Stimulated activated CD4-positive, alpha-beta T cell treated with anti-CD3 and anti-CD28 coated beads, Interleukin-1b, Interleukin-23, amount 100 ng/mL, for 1 hour (primary cell): ENCODE measurements at regions not wholly inside any gene's neighbourhood (a gene's known extent, or its start where the extent isn't known, plus 50 kb on each side); places are given as distances from the start of the nearest gene placed in this dataset.
"Not testable (repeated sequence)": the region's sequence is repeated elsewhere in the genome, so short reads cannot be mapped to it uniquely, and the experiment has no call there.

Source experiments
- DNase-seq, 2 donors: peaks; one replicate each; pipeline ENCODE4 v3.0.0-alpha.2; 2020; ENCODE audit warnings: low read depth in 2 of 2

DNA sequence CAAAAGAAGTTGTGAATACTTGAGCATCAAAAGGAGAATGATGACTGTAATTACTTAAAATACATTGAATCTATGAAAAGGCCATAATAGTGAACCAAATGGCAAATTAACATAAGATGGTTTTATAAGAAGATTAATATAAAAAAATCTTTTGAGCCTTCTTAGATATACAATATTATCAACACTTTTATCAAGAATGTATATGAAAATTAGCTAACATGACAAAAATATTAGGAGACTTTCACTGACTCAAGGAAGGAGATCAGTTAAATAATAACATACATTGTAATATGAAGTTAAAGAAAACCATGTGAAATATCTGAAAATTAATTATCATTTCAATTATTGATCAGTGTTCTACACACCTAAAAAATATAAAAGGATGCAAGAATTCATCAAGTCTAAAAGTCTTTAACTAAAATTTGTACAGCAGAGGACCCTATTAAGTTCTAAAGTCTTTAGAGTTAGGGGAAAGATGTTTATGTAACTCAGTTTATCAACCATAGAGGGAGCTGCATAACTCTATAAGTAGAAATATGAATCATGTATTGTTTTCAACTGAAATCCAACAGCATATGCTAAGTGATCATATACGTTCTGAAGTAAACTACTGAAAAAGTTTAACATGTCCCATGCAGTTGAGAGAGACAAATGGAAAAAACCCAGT is 756.1 kb upstream of the MIR17HG start:
- DNase-seq = no peak

DNA sequence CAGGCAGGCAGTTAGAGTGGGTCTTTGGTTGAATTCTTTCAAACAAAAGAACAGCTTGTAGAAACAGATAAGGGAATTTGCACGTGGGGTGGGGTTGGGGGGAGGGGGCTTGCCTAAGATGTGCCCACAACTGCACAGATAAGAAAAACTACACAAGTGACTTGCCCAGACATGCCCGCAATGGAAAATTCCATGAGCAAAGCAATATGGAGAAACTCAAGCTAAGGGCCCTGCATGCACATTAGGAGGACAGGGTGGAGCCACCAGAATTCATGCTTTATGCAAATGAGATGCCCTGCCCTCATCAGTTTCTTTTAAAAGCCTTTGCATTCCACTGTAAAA is 755.6 kb upstream of the MIR17HG start:
- no peak for DNase-seq

DNA sequence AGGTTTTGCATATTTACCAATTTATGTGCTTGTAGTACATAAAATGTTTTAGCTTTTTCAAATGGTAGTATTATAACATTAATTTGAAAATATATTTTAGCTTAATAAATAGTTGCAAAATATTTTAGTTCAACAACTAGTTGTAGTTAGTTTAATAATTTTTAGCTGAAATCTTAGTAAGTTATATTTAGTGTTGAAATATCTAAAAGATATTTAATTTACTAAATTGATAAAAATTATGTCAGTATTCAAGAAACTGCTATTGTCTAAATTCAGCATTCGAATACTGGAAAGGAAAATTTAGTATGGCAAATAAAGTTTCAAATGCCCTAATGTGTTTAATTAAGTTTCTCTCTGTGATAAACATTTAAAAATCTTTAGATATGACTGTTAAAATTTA is 754.5 kb upstream of the MIR17HG start:
- no peak for DNase-seq

DNA sequence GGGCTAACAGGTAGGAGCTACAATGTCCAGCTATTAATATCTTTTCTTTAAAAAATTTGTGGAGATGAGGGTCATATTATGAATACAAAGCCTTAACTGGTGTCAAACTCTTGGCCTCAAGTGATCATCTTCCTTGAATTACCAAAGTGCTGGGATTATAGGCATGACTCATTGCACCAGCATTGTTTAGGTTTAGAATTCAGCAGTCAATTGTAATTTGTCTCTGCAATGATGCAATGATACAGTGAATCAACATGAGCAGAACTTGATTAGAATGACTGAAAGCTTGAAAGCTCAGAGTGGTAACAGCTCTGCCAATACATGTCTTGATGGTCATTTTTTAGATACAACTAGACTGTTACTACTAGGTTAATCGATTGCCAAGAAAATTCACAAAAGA is 752.8 kb upstream of the MIR17HG start:
- no peak for DNase-seq

DNA sequence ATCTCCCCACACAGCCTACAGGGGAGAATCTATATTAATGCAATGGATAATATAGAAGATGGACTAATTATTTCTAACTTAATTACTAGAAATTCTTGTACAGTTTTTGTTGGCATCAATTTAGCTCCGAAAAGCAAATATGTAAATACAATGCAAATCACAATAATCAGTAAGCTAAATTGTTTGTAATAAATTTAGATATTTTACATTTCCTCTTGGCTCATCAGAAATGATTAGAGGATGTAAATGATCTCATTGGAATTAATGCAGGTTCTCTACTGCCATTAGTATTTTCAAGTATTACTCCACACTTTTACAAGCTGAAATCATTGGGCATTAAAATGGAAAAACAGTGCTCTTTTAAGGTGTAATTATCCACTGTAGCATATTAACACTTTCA is 741.8 kb upstream of the MIR17HG start:
- DNase-seq = no peak

DNA sequence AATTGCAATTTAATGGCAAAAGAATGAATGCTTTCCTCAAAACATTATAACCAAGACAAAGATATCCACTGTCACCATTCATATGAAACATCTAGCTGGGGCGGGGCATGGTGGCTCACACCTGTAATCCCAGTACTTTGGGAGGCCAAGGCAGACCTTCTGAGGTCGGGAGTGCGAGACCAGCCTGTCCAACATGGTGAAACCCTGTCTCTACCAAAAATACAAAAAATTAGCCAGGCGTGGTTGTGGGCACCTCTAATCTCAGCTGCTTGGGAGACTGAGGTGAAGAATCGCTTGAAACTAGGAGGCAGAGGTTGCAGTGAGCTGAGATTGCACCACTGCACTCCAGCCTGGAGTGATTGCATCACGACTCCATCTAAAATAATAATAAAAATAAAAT is 740.6 kb upstream of the MIR17HG start:
- not testable (repeated sequence) for DNase-seq

DNA sequence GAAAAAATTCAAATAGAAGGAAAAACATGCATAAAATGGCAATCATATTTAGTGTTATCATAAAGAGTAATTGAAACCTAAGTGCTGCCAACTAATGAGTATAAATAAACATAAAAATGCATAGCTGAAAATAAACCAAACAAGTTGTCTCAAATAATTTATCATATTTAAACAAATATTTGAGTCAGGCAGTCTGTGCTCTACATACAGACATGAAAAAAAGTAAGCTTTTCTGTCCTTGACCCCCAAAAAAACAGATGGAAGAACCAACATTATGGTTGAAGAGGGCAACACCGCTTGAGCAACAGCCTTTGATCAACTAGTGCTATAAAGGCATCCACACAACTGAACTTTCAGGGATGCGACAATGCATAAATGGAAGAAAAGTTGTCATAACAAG is 735.1 kb upstream of the MIR17HG start:
- DNase-seq = no peak

DNA sequence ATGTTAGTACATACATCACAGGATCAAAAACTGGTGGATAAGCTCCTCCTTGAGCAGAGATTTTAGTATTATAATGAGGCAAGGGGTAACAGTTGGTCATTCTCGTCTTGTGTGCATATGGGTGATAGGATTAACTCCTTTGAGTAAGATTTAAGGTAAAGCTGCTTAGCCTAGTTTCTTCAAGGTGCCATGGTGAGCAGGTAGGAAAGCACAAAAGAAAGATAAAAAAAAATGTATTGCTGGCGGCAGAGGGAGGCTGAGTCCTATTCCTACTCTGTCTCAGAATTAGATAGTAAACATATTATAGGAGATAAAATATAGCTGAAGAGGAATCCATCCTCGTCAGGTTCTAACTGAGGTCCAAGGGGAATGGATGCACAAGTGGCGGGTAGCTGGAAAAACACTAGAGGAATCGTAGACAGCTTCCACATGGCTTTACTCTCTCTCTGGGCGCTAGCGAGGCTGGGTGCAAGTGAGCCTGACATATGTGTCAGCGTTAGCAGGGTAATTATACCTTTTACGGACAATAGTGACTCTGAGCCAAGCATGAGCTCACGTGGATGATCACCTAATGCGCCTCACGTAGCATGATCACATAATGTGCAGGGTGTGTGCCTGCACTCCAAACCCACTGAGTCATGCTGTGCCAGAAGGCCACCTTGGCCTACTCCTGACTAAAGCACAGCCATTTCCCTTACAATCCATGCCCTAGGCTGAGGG is 734.3 kb upstream of the MIR17HG start:
- DNase-seq = no peak

DNA sequence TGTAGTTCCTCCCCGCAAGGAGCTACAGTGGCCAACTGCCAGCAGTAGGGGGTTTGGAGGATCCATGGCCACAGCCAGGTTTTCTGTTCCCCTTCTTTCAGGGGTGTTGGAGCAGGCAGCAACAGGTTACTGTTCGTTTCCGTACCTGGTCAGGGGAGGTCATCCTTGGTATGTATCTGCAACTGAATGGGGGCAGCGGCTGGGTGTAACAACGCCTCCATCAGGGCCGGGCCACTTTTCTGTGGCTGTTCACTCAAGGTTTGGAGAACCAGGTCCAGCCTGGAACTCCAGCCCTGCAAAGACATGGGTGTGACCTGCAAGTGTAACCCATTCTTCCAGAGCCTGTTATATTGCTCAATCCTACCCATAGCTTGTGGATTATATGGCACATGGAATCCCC is 732.3 kb upstream of the MIR17HG start:
- no peak for DNase-seq

DNA sequence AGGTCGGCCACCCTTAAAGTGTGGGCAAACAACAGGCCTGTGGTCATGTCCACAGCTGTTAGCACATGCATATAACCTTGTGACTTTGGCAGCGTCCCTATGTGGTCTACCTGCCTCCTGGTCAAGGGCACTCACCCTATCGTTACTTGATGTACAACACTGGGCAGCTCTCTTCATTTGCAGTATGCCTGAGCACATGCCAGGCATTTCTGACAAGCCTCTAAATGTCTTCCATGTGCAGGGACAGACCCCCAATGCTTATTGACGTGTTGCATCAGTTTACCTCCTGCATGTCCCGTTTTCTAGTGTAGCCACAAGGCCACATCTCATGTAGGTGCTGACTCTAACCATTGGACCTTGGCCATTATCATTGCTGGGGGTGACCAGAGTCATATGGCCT is 731.7 kb upstream of the MIR17HG start:
- DNase-seq = no peak

DNA sequence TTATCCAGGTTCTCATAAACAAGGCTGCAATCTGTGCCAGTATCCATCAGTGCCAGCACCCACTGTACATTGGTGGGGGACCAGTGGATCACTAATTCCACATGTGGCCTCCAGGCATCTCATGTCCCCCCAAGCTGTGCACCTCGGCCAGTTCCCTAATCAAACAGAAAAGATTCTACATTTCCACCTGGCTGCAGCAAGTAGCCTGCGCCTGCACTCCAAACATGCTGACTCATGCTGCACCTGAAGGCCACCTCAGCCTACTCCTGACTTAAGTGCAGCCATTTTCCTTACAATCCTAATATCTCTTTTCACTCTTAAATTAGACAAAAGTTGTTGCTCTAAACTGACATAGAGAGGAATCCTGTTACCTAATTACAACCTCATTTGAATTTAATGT is 729.4 kb upstream of the MIR17HG start:
- DNase-seq = no peak

DNA sequence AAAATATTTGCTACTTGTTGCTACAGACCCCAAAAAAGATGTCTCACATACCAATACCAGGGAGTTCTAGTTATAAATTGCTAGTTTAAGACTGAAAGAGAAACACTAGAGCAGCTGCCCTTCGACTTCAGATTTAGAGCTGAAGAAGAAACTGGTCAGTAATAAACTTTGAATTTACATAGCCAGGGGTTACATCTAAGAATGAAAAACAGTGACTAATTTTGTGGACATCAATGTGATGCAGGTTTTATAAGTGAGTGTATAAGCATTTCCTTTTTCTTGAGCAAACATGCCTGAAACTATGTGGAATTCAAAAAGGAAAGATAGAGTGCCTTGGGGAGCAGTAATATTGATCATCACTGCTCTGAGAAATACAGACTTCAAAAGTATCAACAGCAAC is 724.9 kb upstream of the MIR17HG start:
- no peak for DNase-seq

DNA sequence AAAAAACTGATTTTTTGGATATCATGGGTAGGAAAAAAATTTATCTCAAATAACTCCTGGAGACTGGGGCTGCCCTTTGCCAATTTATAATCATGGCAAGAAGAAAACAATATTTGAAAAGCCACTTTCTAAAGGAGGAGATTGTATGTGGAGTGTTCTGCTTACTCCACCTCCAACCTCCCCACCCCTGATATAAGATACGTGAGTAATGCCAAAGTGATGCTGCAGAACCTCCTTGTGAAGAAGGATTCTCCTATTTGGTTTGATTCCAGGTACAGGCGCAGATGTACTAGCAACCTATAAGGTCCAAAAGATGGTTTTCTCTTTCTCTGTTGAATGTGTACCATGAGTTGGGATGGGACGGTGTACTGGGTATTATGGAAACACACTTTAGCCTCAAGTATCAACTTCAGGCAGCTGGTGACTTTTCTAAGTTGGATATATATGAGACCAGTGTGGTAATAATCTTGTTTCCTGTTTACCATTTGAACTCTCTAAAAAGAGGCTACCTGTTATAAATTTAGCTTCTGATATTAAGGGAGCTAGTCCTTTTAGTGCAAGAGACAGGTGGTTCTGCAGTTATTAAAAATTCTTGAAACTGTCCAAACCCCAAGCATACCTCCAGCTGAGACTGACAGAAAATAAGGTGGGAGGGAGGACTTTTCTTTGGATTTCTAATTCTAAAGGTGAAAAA is 724.0 kb upstream of the MIR17HG start:
- DNase-seq = no peak

DNA sequence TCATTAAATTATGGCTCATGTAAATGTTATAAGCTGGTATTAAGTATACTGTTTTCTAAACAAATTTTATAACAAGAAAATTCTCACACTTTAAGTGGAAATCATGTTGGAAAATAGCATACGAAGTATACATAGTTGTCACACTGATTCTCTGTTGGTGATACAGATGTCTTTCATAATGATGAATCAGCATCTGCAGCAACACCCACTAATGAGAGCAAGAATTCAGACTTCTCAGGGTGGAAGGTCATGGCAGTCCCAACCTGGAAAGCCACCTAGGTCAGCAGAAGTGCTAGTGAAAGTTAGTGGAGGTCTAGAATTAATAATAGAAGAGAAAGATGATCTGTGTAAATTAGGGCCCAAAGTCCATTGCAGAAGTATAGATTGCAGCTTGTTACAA is 719.7 kb upstream of the MIR17HG start:
- DNase-seq = no peak

DNA sequence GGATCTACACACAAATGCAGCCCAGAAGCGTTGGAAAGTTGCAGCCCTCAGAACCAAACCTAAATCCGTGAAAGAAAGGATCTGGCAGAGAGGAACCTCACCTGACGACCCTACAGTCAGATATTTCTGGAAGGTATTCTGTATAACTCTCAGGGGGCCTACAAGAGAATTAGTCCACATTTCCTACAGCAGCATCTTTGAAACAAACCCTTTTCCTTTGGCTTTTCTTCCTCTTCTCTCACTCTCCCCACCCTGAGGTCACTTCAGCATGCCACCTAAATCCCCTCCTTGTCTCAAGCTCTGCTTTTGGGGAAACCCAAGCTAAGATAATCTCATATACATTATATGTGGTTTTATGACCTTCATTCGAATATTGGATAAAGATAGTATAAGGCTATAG is 719.0 kb upstream of the MIR17HG start:
- DNase-seq = no peak

DNA sequence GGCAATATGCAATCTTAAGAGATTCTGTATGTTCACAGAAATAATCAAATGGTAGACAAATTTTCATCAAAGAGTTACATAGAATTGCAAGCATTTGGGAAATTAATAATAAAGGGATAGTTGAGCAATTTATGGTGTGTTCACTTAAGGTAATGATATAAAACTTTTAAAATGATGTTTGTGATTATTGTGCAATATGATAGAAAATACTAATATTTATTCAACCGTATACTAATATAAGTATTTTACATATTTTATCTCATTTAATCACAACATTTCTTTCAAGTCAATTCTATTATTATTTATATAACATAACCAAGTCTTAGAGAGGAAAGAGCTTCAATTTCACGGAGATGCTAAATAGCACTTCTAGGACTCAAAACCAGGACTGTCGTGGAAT is 716.8 kb upstream of the MIR17HG start:
- DNase-seq = no peak

DNA sequence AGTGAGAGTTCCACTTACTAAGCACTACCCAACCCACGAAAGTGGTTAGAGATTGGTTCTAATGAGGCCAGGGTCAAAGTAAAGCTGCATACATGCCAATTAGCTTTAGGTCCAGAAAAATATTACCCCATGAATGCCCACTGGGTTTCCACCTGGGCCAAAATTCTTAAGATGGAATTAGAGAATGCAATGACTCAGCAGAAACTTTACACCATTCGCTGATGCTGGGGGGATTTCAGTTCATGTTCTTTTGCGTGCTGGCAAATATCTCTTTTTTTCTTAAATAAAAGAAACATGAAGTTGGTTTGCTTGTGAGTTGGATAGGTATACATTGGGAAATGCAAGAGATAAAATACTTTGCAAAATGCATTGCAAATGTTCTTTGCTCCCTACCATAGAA is 715.3 kb upstream of the MIR17HG start:
- DNase-seq = no peak

DNA sequence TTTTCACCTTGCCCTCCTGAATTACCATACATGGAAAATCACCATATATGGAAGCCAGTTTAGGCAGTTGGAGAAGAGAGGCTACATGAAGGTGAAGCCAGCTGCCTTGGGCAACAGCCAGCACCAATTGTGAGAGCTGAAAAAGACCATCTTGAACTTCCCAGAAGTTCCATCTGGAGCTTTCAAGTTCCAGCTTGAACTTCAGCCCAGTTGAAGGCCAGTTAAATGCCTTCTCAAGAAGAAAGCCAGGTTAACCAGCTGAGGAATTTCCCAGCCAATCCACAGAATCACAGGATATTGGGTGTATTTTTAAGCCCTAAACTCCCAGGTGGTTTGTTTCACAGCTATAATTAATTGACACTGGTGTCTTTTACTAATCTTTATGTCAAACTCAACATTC is 713.6 kb upstream of the MIR17HG start:
- DNase-seq = no peak

DNA sequence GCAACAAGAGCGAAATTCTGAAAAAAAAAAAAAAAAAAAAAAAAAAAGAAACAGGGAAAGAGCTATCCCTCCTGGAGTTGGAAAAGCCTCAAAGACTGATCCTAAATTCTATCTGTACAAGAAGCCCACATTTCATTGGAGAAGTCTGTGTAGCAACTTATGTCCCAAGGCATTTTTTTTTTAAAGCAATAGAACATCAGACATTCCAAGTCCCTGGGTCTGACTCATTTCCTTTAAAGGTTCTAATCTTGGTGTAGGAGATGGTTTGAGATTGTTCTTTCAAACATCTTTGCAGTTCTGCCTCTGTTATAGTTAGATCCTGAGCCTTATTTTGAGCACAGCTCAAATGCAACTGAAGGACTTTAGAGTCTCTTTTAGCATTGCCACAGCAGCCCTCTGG is 706.5 kb upstream of the MIR17HG start:
- DNase-seq = no peak

DNA sequence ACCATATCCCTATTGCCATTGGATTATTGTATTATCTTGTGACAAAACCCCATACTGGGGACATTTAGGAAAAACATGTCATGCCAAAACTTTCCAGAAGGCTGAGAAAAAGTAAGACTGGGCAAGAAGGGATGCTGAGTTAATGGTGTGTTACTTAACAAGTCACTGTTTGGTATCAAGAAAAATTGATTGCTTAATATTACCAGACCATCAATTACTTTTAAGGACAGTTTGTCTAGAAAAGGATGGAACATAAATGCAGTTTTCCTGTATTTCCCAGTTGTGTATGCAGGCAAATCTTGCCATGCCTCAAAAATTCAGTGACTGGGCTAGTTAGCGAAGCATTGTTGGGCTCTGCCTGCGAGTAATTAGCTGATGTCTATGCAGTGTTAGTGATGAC is 705.6 kb upstream of the MIR17HG start:
- DNase-seq = no peak

DNA sequence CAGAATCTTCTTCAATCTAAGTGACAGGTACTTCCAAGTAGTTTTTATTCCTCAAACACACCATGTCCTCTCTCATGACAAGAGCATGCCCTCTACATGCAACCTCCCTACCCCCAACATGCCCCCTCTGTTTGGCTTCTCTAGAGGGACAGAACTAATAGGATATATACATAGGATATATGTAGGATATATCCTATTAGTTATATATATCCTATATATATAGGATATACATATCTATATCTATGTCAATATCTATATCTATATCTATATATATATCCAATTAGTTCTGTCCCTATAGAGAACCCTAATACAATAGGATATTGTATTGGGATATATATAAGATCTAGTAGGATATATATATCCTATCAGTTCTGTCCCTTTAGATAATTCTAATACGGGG is 701.9 kb upstream of the MIR17HG start:
- DNase-seq = no peak

DNA sequence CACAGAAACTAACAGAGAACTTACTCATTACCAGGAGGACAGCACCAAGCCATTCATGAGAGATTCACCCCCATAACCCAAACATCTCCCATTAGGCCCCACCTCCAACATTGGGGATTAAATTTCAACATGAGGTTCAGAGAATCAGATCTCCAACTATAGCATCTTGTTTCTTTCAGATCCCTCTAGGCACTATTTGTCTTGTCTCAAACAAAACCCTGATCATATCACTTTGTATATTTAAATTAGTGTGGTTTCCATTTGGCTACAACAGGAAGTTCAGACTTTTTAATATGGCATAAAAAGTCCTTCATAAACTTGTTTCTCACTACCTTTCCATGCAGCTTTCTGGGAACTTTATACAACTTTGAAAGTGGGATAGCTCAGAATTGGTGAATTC is 699.0 kb upstream of the MIR17HG start:
- no peak for DNase-seq

DNA sequence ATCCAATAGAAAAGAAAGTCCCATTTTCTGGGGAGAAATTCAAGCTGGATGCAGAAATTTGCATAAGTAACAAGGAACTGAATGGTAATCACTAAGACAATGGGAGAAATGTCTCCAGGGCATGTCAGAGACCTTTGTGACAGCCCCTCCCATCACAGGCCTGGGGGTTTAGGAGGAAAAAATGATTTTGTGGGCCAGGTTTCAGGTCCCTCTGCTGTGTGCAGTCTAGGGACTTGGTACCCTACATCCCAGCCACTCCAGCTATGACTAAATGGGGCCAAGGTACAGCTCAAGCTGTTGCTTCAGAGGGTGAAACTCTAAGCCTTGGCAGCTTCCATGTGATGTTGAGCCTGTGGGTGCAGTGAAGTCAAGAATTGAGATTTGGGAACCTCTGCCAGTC is 695.5 kb upstream of the MIR17HG start:
- no peak for DNase-seq
